GM13976 (cell line): ENCODE measurements at regions not wholly inside any gene's neighbourhood (a gene's known extent, or its start where the extent isn't known, plus 50 kb on each side); places are given as distances from the start of the nearest gene placed in this dataset.

Experiments
- DNase-seq: peaks from one replicate; pipeline ENCODE4 v3.0.0; 2012; ENCODE audit warnings: low spot score
- in situ Hi-C: fragments of 300-500 bp; cut with MboI; formaldehyde crosslinking; loops from one replicate; pipeline ENCODE4 v1.12.0; 2022; ENCODE audit warnings: low sequenced_read_pairs, mixed read lengths, inconsistent platforms; ENCODE audit not compliant: unreplicated experiment
- TF ChIP-seq, protein P1 (sequence below): IDR thresholded peaks from 2 replicates; pipeline ENCODE4 v1.5.1; 2012; ENCODE audit warnings: borderline replicate concordance, mild to moderate bottlenecking; ENCODE audit not compliant: insufficient read depth; ENCODE audit errors: extremely low read depth, missing control alignments, control extremely low read depth

DNA sequence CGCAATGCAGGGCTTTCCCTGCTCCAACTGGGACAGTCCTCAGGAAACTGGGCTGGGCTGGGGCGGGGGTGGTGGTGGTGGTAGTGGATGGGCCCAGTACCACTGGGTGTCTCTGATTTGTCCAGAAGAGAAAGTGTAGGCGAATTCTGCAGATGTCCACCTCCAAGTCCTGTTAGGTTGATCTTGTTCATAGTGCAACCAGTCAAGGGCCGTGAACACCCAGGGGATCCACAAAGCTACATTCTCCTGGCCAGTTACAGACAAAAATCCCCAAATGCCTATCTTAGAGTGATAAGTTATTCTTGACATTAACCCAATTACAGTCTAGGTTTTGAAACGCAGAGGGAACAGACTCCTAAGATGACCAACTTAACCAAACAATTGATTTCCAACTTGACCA, 97.5 kb upstream of the SHB start:
- no peak for DNase-seq

DNA sequence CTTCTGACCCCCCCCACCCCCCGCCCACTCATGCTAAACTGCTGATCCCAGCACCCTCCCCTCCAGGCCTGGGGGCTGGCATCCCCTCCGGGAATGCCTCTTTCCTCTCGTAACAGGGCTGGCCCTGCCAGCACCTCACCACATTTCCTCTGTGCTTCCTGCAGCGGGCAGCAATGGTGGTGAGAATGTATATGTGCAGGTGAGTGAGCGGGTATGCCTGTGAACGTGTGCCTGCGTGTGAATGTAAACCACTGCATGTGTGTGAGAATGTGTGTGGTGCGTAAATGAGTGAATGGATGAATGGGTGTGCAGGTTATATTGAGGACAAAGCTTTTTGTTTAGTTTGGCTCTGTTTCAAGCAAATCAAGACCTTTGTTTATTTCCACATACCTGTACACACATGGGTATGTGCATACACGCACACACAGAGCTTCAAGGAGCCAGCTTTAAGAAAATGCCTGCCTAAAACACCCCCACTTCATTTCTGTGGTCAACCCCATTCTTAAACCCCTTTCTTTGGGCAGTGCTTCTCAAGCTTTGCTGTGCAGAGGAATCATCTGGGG, 95.7 kb upstream of the SHB start:
- in situ Hi-C loops: loop anchor here (10.0 kb wide), 1 partner anchor 250 kb away; no protein-coding TSS in a partner anchor
- TF ChIP-seq, protein P1, sequence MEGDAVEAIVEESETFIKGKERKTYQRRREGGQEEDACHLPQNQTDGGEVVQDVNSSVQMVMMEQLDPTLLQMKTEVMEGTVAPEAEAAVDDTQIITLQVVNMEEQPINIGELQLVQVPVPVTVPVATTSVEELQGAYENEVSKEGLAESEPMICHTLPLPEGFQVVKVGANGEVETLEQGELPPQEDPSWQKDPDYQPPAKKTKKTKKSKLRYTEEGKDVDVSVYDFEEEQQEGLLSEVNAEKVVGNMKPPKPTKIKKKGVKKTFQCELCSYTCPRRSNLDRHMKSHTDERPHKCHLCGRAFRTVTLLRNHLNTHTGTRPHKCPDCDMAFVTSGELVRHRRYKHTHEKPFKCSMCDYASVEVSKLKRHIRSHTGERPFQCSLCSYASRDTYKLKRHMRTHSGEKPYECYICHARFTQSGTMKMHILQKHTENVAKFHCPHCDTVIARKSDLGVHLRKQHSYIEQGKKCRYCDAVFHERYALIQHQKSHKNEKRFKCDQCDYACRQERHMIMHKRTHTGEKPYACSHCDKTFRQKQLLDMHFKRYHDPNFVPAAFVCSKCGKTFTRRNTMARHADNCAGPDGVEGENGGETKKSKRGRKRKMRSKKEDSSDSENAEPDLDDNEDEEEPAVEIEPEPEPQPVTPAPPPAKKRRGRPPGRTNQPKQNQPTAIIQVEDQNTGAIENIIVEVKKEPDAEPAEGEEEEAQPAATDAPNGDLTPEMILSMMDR: no peak

More for the DNA sequence above, 97.5 kb upstream of the SHB start:
- in situ Hi-C loops: loop anchor here (10.0 kb wide), 1 partner anchor 252 kb away; no protein-coding TSS in a partner anchor
- TF ChIP-seq, protein P1: no peak

DNA sequence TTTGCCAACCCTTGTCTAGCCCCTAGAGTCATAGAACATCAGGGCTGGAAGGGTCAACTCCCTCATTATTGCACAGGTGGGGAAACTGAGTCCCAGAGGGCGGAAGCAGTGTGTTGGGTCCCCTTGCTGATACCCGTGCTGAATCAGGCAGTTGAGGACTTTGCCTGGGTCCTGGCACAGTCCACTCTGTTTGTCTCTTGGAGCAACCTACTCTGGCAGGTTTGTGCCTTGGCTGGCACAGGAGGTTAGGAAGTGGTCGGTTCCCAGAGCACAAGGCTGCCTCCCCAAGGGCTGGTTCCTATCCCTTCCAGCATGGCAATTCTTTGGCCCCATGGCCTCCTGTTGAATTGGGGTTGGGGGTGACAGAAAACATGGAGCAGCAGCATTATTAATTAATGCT, 94.5 kb upstream of the SHB start:
- TF ChIP-seq, protein P1: no peak
- in situ Hi-C loops: loop anchor here (10.0 kb wide), 1 partner anchor 249 kb away; no protein-coding TSS in a partner anchor
- DNase-seq: no peak

More for the DNA sequence above, 95.7 kb upstream of the SHB start:
- no peak for DNase-seq

DNA sequence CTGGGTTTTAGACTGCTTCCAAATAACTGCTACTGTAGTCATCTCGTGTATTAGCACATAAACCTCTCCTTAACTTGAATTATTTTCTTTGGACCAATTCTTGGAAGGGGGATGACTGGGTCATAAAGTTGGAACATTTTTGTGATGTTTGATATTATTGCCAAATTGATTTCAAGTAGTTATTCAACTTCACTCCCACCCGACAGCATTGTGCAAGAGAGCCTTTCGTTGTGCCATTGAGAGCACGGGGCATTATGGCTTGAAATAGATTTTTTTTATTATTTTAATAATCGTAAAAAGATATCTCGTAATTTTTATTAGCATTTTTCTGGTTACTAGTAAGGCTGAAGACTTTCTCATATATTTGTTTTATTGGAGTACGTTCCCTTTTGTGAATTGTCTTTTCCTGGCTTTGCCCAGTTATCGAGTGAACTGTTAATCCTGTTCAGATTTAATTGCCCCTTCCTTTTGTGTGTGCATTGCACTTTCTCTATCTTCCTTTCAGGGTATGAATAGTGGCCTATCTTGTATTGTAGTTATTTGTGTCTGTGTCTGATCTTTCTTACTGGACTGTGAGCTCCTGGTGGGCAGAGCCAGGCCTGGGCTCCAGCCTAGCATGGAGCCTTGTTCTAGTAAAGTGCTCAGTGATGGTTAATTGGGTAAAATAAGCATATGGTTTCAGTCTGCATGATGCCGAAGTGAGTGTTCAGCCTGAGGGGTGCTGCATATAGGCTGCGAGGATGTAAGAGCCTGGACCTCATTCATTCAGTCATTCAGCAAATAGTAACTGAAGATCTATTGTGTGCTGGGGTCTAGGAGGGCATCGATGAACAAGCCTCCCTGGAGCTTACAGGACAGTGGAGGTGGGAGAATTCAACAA, 93.5 kb upstream of the SHB start:
- DNase-seq: no peak
- TF ChIP-seq, protein P1: no peak
- in situ Hi-C loops: loop anchor here (10.0 kb wide), 1 partner anchor 248 kb away; no protein-coding TSS in a partner anchor

DNA sequence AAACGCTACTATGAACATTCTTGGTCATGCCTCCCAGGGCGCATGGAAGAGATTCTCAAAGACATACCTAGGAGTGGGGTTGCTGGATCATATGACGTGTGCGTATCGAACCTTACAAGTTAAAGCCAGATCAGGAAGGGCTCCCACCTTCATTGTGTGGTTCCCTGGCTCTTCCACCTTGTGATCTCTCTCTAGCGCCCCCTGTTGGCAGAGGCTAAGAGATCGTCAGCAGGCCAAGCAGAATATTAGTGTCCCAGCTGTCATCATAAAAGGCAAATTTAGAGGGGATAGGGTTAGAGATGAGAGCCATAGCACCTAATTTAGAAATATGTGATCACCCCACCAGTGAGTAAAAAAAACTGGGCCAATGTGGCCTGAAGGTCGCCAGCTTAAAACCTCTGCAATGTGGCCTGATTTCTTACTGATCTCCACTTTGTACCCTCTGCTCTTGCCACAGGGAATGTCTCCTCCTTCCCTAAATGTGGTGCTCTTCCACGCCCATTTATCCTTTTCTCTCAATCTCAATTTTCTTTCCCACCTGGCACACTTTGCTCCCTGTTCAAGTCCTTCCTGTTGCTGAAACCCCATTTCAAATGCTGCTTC, 91.7 kb upstream of the SHB start:
- peak; percentile 74 for DNase-seq
- TF ChIP-seq, protein P1: peak; percentile 84
- in situ Hi-C loops: loop anchor here (10.0 kb wide), 1 partner anchor 246 kb away; no protein-coding TSS in a partner anchor

DNA sequence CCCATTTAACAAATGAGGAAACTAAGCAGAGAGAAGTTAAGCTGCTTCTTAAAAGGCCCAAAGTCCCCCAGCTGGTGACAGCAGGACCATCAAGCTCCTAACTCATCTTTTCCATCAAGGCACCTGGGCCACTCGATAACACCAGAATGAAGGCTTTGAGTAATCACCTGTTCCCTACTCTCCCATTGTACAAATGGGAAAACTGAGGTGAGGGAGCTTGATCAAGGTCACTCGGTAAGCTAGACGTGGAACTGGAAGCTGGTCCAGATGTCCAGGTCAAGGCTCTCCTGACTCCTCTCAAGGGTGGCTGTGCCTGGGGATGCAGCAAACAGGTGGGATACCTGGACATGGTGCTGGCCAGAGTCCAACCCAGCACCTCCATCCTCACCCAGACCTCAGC, 90.6 kb upstream of the SHB start:
- in situ Hi-C loops: no loop called here
- no peak for DNase-seq
- TF ChIP-seq, protein P1: no peak
